Spleen (tissue), 11 donors: ENCODE measurements at regions not wholly inside any gene's neighbourhood (a gene's known extent, or its start where the extent isn't known, plus 50 kb on each side); places are given as distances from the start of the nearest gene placed in this dataset.

Source experiments
- DNase-seq: peaks from one replicate; pipeline ENCODE4 v3.0.0-alpha.2; 2020
- H3K27ac ChIP-seq, 8 donors: fragments of 200-600 bp; sonication (generic) in 7 of 8; 1 replicate in 4 of 8; 2 replicates in 4 of 8; pipeline versions ENCODE4 v1.5.0 to v1.8.0; 2016 to 2021; ENCODE audit warnings: inconsistent platforms in 4 of 8, mild to moderate bottlenecking in 4 of 8, moderate library complexity in 1 of 8
- H3K27me3 ChIP-seq, 7 donors: fragments of 200-600 bp; sonication (generic) in 6 of 7; replicated peaks in 1 of 7; 1 replicate in 4 of 7; 2 replicates in 3 of 7; pipeline versions ENCODE4 v1.5.0 to v1.8.0; 2016 to 2021; ENCODE audit warnings: inconsistent platforms in 3 of 7, mild to moderate bottlenecking in 1 of 7
- H3K36me3 ChIP-seq, 6 donors: fragments of 200-600 bp; sonication (generic) in 5 of 6; 1 replicate in 4 of 6; 2 replicates in 2 of 6; pipeline versions ENCODE4 v1.5.0 to v1.8.0; 2016 to 2021; ENCODE audit warnings: inconsistent platforms in 2 of 6
- H3K4me1 ChIP-seq, 6 donors: fragments of 200-600 bp; sonication (generic) in 5 of 6; 1 replicate in 3 of 6; 2 replicates in 3 of 6; pipeline versions ENCODE4 v1.5.0 to v1.8.0; 2016 to 2021; ENCODE audit warnings: inconsistent platforms in 3 of 6
- H3K4me3 ChIP-seq, 8 donors: fragments of 200-600 bp; sonication (generic) in 7 of 8; 1 replicate in 4 of 8; 2 replicates in 4 of 8; pipeline versions ENCODE4 v1.5.0 to v1.8.0; 2016 to 2021; ENCODE audit warnings: inconsistent platforms in 4 of 8, mild to moderate bottlenecking in 4 of 8, moderate library complexity in 2 of 8
- H3K9me3 ChIP-seq, 8 donors: fragments of 200-600 bp; sonication (generic) in 7 of 8; 1 replicate in 4 of 8; 2 replicates in 4 of 8; pipeline versions ENCODE4 v1.5.0 to v1.8.0; 2016 to 2021; ENCODE audit warnings: inconsistent platforms in 4 of 8
- CTCF ChIP-seq, 11 experiments: fragments of 200-600 bp in 7 of 11; fragments of 450-650 bp in 4 of 11; sonication (generic) in 4 of 11; IDR thresholded peaks in 8 of 11; conservative IDR thresholded peaks in 3 of 11; 1 replicate in 7 of 11; 2 replicates in 4 of 11; pipeline versions ENCODE4 v1.4.0 to v1.8.0; 2016 to 2021; ENCODE audit warnings: antibody characterized with exemption in 11 of 11, inconsistent platforms in 4 of 11, mild to moderate bottlenecking in 1 of 11
- POLR2A ChIP-seq, 3 donors: fragments of 450-650 bp; IDR thresholded peaks; one replicate each; pipeline ENCODE4 v1.5.1; 2017; ENCODE audit warnings: antibody characterized with exemption in 3 of 3, mild to moderate bottlenecking in 1 of 3
- POLR2AphosphoS5 ChIP-seq, 3 donors: sonication (generic); formaldehyde crosslinking; IDR thresholded peaks; one replicate each; pipeline ENCODE4 v1.5.1; 2017; ENCODE audit warnings: antibody characterized with exemption in 3 of 3
- WGBS, 5 donors: extraction: QIAGEN DNeasy Blood & Tissue Kit in 3 of 5; methylation state at CpG; one replicate each; pipeline versions ENCODE4 v1.1.5 to v1.1.7; 2013 to 2018; 5-methylcytosine and 5-hydroxymethylcytosine counted together
- intact Hi-C: fragments of 100-400 bp; cut with DNase I; formaldehyde crosslinking; loops from one replicate; pipeline ENCODE4 v1.15.0; 2023; ENCODE audit warnings: low total_unique reads
- donor health status: healthy with polysubstance abuse.
- donor health status: DM: no; HTN: no; CAD: no; lungs with moderate emphysema.
- donor health status: DM: no; HTN: no; CAD: no.
- donor health status: Bipolar disorder and iron deficiency.
- donor health status: healthy.
- donor health status: DM: no; HTN: no; CAD: no.
- donor health status: DM: yes; HTN: yes; CAD: no.

GRCh38 chr9:28774433-28775235 is 1201.4 kb upstream of the C9orf72 start:
- no peak overlapping the region for H3K4me3 ChIP-seq
- no peaks in the 10 kb centered on the region for H3K27me3 ChIP-seq
- H3K36me3 ChIP-seq: no peaks in the 10 kb centered on the region
- WGBS, 5 donors: 37 to 49% (median 46%) methylated on average over 8 of the region's 8 CpGs
- no peaks in the 10 kb centered on the region for H3K4me1 ChIP-seq
- DNase-seq: no peak
- no peak overlapping the region for H3K27ac ChIP-seq
- intact Hi-C loops: no loop called here
- no peaks in the 10 kb centered on the region for H3K9me3 ChIP-seq
- peak in 3 of 11 experiments; percentile 15 to 25 (median 25) for TF ChIP-seq CTCF (IDR thresholded peaks at IDR 0.05 in 8 of 11, conservative IDR thresholded peaks at IDR 0.05 in 3 of 11)
- no peak for TF ChIP-seq POLR2A (IDR thresholded peaks at IDR 0.05)
- no peak for TF ChIP-seq POLR2AphosphoS5 (IDR thresholded peaks at IDR 0.05)

GRCh38 chr9:28779243-28779642 is 1206.0 kb upstream of the C9orf72 start:
- intact Hi-C loops: no loop called here
- Histone ChIP-seq H3K9me3 (no peaks in the 10 kb centered on the region), H3K27me3 (no peaks in the 10 kb centered on the region), H3K4me3 (no peak overlapping the region), H3K27ac (no peak overlapping the region), H3K36me3 (no peaks in the 10 kb centered on the region), H3K4me1 (no peaks in the 10 kb centered on the region)
- DNase-seq: no peak
- TF ChIP-seq POLR2AphosphoS5 (IDR thresholded peaks at IDR 0.05): no peak
- TF ChIP-seq CTCF (IDR thresholded peaks at IDR 0.05 in 8 of 11, conservative IDR thresholded peaks at IDR 0.05 in 3 of 11): no peak
- no peak for TF ChIP-seq POLR2A (IDR thresholded peaks at IDR 0.05)

- Histone ChIP-seq H3K9me3 (no peaks in the 10 kb centered on the region), H3K27me3 (no peaks in the 10 kb centered on the region), H3K27ac (no peak overlapping the region), H3K36me3 (no peaks in the 10 kb centered on the region), H3K4me3 (no peak overlapping the region), H3K4me1 (no peaks in the 10 kb centered on the region)
- intact Hi-C loops: no loop called here
- no peak for TF ChIP-seq CTCF (IDR thresholded peaks at IDR 0.05 in 8 of 11, conservative IDR thresholded peaks at IDR 0.05 in 3 of 11)
- no peak for TF ChIP-seq POLR2A (IDR thresholded peaks at IDR 0.05)
- TF ChIP-seq POLR2AphosphoS5 (IDR thresholded peaks at IDR 0.05): no peak
- DNase-seq: no peak
These were observed 1208.2 kb upstream of the C9orf72 start for GRCh38 chr9:28781481-28781880.

GRCh38 chr9:28782630-28783029 is 1209.3 kb upstream of the C9orf72 start:
- Histone ChIP-seq H3K36me3 (no peaks in the 10 kb centered on the region), H3K27ac (no peak overlapping the region), H3K4me1 (no peaks in the 10 kb centered on the region), H3K9me3 (no peaks in the 10 kb centered on the region), H3K4me3 (no peak overlapping the region), H3K27me3 (no peaks in the 10 kb centered on the region)
- DNase-seq: no peak
- no peak for TF ChIP-seq POLR2A (IDR thresholded peaks at IDR 0.05)
- TF ChIP-seq CTCF (IDR thresholded peaks at IDR 0.05 in 8 of 11, conservative IDR thresholded peaks at IDR 0.05 in 3 of 11): no peak
- TF ChIP-seq POLR2AphosphoS5 (IDR thresholded peaks at IDR 0.05): no peak
- WGBS, 5 donors: 74 to 97% (median 79%) methylated on average over 1 of the region's 1 CpG
- intact Hi-C loops: no loop called here
